H4 (cell line): ENCODE measurements at regions not wholly inside any gene's neighbourhood (a gene's known extent, or its start where the extent isn't known, plus 50 kb on each side); places are given as distances from the start of the nearest gene placed in this dataset.
A peak's percentile ranks its signal among the peaks of the same experiment; 100 is the strongest.

ENCODE experiments used
- DNase-seq: peaks from one replicate; pipeline ENCODE4 v3.0.0-alpha.2; 2015; ENCODE audit warnings: low spot score

GRCh38 chr6:156150391-156150790, 626.8 kb upstream of the ARID1B start:
- DNase-seq: no peak

GRCh38 chr6:156146891-156147290, 630.3 kb upstream of the ARID1B start:
- no peak for DNase-seq

- no peak for DNase-seq
These were observed 645.8 kb upstream of the ARID1B start for GRCh38 chr6:156131221-156131903.

GRCh38 chr6:156126535-156126934, 650.6 kb upstream of the ARID1B start:
- DNase-seq: no peak

- no peak for DNase-seq
These were observed 651.3 kb upstream of the ARID1B start for GRCh38 chr6:156125844-156126243.

GRCh38 chr6:156123731-156124130, 653.4 kb upstream of the ARID1B start:
- DNase-seq: no peak

- DNase-seq: no peak
These were observed 655.2 kb upstream of the ARID1B start for GRCh38 chr6:156121973-156122372.

GRCh38 chr6:156114541-156114940, 658.9 kb upstream of the NOX3 start:
- no peak for DNase-seq

- DNase-seq: no peak
These were observed 658.0 kb upstream of the NOX3 start for GRCh38 chr6:156113631-156114030.

GRCh38 chr6:156111913-156112312, 656.3 kb upstream of the NOX3 start:
- no peak for DNase-seq

GRCh38 chr6:156110249-156110648, 654.6 kb upstream of the NOX3 start:
- DNase-seq: no peak

GRCh38 chr6:156109713-156110112, 654.1 kb upstream of the NOX3 start:
- DNase-seq: no peak

- no peak for DNase-seq
These were observed 652.0 kb upstream of the NOX3 start for GRCh38 chr6:156107624-156108101.

GRCh38 chr6:156102129-156102528, 646.5 kb upstream of the NOX3 start:
- peak; percentile 31 for DNase-seq

- no peak for DNase-seq
These were observed 643.2 kb upstream of the NOX3 start for GRCh38 chr6:156098839-156099238.

- no peak for DNase-seq
These were observed 631.8 kb upstream of the NOX3 start for GRCh38 chr6:156087487-156087886.

GRCh38 chr6:156082012-156082411, 626.4 kb upstream of the NOX3 start:
- DNase-seq: no peak

GRCh38 chr6:156080371-156080770, 624.7 kb upstream of the NOX3 start:
- DNase-seq: no peak

GRCh38 chr6:156068881-156069280, 613.2 kb upstream of the NOX3 start:
- no peak for DNase-seq

- DNase-seq: no peak
These were observed 610.2 kb upstream of the NOX3 start for GRCh38 chr6:156065849-156066248.

GRCh38 chr6:156062091-156062563, 606.5 kb upstream of the NOX3 start:
- no peak for DNase-seq

GRCh38 chr6:156061465-156061864, 605.8 kb upstream of the NOX3 start:
- no peak for DNase-seq

- DNase-seq: no peak
These were observed 604.4 kb upstream of the NOX3 start for GRCh38 chr6:156060013-156060412.

GRCh38 chr6:156058356-156058755, 602.7 kb upstream of the NOX3 start:
- DNase-seq: no peak
